HT-29 (cell line): ENCODE measurements at regions not wholly inside any gene's neighbourhood (a gene's known extent, or its start where the extent isn't known, plus 50 kb on each side); places are given as distances from the start of the nearest gene placed in this dataset.
"Not testable (repeated sequence)": the region's sequence is repeated elsewhere in the genome, so short reads cannot be mapped to it uniquely, and the experiment has no call there.

Experiments
- DNase-seq: peaks from one replicate; pipeline ENCODE4 v3.0.0-alpha.2; 2015; ENCODE audit warnings: low spot score

- no peak for DNase-seq
These were observed 806.5 kb downstream of the IGSF11 start for GRCh38 chr3:118228151-118228550.

DNA sequence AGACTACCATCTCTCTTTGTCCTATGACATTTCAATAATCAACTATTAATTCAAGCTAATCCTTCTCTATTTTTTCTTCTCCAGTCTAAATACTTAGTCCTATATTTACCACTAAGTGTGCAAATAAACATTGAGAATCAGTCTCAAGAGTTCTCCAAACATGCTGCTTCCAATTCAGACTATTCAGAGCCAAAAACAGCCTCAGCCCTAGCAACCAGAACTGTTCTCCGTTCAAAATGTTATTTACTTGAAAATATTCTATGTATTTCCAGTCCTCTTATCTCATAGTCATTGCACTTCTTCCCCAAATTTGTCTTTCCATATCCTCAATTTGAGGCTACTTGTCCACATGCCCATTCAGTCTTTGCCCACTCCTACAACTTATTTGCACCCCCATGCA lies 805.5 kb downstream of the IGSF11 start:
- no peak for DNase-seq

DNA sequence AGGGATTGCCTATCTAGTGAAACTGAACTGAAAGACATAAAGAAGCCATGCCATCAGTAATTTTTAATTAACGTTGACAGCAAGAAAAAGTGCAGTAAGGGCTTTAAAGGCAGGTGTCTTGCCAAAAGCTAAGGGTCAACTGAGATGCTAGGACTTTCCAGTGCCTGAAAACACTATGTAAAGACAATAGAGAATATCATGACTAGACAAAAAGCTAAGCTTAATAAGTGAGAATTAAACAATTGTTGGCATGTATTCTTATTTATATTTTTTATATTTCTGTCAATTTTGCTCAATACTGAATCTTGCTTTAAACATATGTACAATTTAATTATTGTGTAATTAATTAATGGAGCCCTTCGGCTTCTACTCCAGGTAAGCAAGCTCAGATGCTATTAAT lies 803.1 kb downstream of the IGSF11 start:
- no peak for DNase-seq

GRCh38 chr3:118239253-118239652 lies 795.4 kb downstream of the IGSF11 start:
- DNase-seq = no peak

GRCh38 chr3:118244761-118245160 lies 789.9 kb downstream of the IGSF11 start:
- DNase-seq = no peak

DNA sequence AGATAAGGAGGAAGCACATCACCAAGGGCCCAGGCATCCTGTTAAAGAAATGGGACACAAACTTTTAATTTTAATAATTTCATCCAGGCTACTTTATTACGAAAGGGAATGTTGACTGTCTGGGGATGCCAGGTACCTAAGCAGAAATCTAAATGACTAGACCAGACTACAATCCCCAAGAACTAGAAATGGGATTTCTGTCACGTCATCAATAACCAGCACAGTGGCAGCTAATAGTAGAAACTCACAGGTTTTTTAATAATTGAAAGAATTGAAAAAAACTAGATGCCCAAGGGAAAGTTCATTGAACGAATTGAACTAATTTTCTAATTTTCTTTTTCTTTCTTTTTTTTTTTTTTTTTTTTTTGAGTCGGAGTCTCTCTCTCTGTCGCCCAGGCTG lies 789.3 kb downstream of the IGSF11 start:
- DNase-seq = no peak

DNA sequence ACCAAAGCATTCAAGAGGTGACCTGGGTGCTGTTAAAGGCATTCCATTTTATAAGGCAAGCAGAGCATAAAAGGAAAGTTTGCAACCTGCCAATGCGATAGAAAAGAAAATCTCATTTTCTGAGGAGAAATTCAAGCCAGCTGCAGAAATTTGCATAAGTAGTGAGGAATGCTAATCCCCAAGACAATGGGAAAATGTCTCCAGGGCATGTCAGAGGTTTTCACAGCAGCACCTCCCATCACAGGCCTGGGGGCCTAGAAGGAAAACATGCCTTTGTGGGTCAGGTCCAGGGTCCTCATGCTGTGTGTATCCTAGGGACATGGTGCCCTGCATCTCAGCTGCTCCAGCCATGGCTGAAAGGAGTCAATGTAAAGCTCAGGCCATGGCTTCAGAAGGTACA lies 775.8 kb downstream of the IGSF11 start:
- DNase-seq = not testable (repeated sequence)

GRCh38 chr3:118262800-118263402 lies 771.7 kb downstream of the IGSF11 start:
- DNase-seq = no peak

DNA sequence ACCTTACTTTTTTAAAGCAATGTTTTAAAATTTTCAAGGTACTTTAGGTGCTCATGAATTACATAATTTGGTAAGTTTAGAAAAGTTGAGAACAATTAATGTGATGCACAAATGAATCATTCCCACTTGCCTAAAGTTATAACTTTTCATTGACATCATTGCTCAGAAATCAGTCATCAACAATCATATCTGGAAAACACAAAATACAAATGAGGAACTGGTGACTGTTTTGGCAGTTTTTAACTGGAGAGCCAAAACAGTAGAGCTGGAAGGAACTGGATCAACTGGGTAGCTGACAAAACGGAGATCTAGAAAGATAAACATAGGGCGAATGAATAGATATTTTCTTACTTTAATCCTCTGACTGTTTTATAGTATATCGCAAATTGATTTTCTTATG lies 767.1 kb downstream of the IGSF11 start:
- DNase-seq = no peak

DNA sequence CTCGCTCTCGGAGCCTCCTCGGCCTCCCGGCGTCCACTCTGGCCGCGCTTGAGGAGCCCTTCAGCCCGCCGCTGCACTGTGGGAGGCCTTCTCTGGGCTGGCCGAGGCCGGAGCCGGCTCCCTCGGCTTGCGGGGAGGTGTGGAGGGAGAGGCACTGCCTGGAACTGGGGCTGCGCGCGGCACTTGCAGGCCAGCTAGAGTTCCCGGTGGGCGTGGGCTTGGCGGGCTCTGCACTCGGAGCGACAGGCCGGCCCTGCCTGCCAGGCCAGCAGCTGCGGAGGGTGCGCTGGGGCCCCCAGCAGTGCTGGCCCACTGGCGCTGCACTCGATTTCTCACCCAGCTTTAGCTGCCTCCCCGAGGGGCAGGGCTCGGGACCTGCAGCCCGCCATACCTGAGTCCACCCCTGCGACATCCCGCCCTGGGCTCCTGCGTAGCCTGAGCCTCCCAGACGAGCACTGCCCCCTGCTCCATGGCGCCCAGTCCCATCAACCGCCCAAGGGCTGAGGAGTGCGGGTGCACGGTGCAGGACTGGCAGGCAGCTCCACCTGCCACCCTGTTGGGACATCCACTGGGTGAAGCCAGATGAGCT lies 765.0 kb downstream of the IGSF11 start:
- no peak for DNase-seq

DNA sequence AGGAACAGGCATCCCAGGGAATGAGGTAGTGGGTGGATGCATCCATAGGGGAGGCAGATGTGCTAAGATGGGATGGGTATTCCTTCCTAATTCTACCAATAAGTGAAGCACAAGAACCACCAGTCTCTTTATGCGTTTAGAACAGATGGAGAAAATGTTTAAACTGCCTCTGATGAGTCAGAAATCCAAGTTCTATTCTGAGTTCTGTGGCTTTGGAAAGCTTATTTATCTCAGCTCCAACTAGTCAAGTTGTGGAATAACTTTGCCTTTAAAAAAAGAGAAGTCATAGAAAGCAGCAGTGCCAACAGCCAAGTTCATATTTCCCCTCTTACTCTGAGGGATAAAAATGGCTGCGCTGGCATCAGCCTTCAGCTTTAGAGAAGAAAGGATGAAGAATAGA lies 761.7 kb downstream of the IGSF11 start:
- DNase-seq = no peak

DNA sequence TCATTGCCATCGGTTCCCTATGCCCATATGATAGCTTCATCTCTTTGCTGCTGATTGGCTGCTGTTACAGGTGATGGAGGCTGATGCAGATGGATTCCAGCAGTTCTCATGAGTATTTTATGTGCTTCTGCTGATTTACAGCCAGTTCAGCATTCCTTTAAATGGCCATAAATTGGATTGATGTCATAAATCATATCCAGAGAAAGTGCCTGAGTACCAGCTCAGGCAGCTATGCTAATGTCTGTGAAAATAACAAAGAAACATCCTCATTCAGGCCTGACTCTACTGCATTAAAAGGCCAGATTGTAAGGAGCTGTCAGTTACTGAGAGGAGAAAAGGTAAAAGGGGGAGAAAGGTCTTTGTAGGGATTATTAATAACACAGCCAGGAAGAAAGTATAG lies 756.8 kb downstream of the IGSF11 start:
- no peak for DNase-seq

GRCh38 chr3:118292841-118293240 lies 741.8 kb downstream of the IGSF11 start:
- no peak for DNase-seq

GRCh38 chr3:118298133-118298532 lies 736.5 kb downstream of the IGSF11 start:
- DNase-seq = no peak

- DNase-seq = no peak
These were observed 730.1 kb downstream of the IGSF11 start for GRCh38 chr3:118304557-118304956.

DNA sequence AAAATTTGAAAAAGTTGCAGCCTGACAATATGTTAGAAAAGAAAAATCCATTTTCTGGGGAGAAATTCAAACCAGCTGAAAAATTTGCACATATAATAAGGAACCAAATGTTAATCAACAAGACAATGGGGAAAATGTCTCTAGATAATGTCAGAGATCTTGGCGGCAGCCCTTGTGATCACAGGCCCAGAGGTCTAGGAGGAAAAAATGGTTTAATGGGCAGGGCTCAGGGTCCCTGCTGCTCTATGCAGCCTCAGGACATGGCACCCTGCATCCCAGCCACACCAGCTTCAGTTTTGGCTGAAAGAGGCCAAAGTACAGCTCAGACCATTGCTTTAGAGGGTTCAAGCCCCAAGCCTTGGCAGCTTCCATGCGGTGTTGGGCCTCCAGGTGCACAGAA lies 701.9 kb downstream of the IGSF11 start:
- DNase-seq = no peak

- no peak for DNase-seq
These were observed 697.0 kb downstream of the IGSF11 start for GRCh38 chr3:118337649-118338048.

DNA sequence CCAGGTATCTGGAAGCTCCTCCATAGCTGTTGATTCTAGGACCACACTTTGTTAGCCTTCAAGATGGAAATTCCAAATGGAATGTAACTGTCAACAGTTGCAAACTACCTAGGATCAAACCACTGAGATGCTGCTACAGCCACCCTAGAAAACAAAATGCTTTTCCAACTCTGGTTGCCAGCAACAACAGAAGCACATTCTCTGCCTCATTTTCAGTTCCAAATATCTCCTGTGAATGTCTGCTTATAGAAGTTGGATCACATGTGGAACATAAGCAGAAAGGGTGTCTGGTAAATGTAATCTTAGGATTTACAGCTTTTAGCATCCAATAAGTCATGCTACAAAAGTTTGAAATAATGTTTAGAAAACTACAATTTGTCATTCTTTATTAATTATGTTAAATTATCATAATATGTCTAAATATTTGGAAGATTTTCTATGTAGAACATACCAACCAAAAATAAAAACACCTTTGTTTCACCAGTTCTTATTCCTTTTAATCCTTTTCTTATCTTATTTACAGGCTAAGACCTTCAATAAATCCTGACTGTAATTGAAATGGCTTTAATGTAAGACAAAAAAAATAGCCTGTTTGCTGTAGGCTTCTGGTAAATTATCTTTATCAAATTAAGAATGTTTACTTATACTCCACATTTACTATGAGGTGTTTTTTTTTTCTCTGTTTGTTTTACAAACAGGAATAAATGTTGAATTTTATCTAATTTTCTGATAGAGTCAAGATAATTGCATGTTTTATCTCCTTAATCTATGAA lies 687.1 kb downstream of the IGSF11 start:
- DNase-seq = no peak

DNA sequence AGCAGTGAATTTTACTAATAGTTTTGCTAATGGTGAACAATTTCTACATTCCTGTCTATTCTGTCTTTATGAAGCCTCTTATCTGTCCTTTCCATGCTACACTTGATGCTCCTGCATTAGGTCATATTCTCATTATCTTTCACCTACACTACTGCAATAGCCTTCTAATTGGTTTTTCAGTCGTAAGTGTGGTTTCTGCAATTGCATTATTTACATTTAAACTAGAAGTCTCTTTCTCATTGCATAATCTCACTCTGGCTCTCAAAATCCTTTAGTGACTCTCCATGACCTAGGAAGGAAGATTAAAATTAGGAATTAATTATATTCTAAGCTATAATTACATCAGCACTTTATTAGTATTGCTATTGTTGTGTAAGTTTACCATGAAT lies 686.5 kb downstream of the IGSF11 start:
- no peak for DNase-seq

DNA sequence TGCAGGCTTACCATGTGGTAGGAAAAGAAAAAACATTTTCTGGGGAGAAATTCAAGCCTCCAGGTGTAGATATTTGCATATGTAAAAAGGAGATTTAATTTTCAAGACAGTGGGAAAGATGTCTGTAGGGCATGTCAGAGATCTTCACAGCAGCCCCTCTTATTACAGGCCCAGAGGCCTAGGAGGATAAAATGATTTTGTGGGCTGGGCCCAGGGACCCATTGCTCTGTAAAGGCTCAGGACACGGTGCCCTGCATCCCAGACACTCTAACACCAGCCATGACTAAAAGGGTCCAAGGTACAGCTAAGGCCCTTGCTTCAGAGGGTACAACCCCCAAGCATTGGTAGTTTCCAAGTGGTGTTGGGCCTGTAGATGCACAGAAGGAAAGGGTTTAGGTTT lies 680.1 kb downstream of the IGSF11 start:
- no peak for DNase-seq

DNA sequence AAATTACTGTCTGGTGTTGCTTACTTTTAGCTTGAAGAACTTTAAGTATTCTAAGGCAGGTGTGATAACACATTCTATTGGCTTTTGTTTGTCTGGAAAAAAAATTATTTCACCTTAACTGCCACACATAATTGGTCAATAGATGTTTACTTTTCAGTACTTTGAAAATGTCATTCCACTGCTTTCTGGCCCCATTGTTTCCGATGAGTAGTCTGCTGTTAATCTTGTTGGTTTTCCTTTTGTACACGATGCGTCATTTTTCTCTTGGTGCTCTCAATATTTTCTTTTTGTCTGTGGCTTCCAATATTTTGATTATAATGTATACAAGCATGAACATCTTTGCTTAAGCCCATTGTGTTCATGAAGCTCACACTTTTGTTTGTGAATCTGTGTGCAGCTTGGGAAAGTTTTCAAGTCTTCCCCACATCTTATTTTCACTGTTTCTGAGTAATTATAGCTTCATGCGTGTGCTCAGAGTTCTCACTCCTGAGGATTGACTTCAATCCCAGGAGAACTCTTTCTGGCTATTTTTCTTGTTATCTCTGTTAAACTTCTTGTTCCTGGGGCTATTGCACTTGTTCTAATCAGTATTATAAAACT lies 664.7 kb downstream of the IGSF11 start:
- DNase-seq = no peak

DNA sequence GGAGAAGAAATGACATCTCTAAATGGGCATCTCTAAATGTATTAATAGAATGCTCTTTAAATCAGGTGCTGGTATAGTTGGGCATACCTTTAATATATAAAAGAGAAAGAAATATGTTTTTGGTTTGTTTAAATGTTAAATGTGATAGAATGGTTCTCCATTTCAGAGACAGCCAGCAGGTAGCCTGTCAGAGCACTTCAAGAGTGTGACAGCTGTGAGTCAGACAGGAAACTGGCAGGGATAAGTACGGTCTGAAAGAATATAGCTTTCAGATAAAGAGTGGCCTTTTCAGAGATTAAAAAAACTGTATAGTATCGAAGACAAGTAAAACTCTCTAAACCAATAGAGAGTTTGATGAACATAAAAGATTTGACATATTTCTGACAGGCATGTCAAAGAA lies 654.1 kb downstream of the IGSF11 start:
- DNase-seq = no peak

DNA sequence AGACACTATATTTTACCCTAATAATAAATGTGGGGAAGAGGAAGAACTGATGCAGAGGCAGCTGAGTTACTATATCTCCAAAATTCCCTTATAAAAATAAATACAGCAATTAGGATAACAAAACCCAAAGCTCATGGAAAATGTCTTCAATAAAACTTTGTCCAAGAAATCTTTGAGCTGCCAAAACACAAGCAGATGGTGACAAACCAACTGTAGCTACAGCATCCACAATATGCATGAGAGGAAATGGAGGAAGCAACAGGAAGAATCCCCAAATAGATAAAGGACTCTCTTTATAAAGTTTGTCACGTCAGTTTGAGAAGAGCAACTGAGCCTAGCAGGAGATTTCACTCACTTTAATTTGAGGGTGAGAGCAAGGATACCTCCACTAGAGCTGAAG lies 638.2 kb downstream of the IGSF11 start:
- no peak for DNase-seq
